ENCODE measurements at regions not wholly inside any gene's neighbourhood (a gene's known extent, or its start where the extent isn't known, plus 50 kb on each side); places are given as distances from the start of the nearest gene placed in this dataset.

DNA sequence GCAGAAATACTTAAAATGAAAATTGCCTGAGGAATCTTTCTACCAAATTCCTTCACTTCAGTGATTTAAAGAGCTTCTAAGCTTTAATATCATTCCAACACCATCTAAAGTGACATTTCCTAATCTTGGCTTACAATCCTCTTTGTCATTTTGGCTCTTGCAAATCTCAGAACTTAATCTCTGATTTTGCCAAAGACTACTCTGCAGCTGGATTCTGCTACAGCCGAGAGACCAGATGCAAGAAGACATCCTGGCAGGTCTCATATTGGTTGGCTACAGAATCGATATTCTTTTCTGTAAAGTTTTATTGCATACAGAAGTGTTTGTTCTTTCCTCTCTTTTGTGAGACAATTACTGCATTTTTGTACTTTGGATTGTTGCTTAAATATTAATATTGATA is 716.5 kb upstream of the LRATD1 start:
- H3K4me3 ChIP-seq (ENCODE audit: low read depth in 1 of 3, low read length in 3 of 3): no peak overlapping the region

GRCh38 chr2:13917958-13918357 is 714.6 kb upstream of the LRATD1 start:
- DNase-seq: no peak
- Histone ChIP-seq H3K9me3 (ENCODE audit: control insufficient read depth in 2 of 2, insufficient read depth in 1 of 2, low read depth in 1 of 2, low read length in 1 of 2) (peaks cover 0 to 7% of the 10 kb centered on the region in 2 donors), H3K36me3 (ENCODE audit: control insufficient read depth in 3 of 3, insufficient read depth in 2 of 3, low read depth in 1 of 3, low read length in 3 of 3) (no peaks in the 10 kb centered on the region), H3K4me3 (ENCODE audit: low read depth in 1 of 3, low read length in 3 of 3) (no peak overlapping the region), H3K4me1 (ENCODE audit: control insufficient read depth in 3 of 3, insufficient read depth in 2 of 3, low read depth in 1 of 3, low read length in 2 of 3) (no peaks in the 10 kb centered on the region), H3K27me3 (ENCODE audit: control insufficient read depth in 3 of 3, insufficient read depth in 3 of 3, low read length in 3 of 3) (no peaks in the 10 kb centered on the region), H3K27ac (ENCODE audit: low read depth in 1 of 3, low read length in 2 of 3) (no peak overlapping the region)
- FAIRE-seq: no peak
- WGBS, 3 donors: 54 to 74% (median 58%) methylated on average over 1 of the region's 1 CpG

More for the DNA sequence above, 716.5 kb upstream of the LRATD1 start:
- Histone ChIP-seq H3K4me1 (ENCODE audit: control insufficient read depth in 3 of 3, insufficient read depth in 2 of 3, low read depth in 1 of 3, low read length in 2 of 3) (no peaks in the 10 kb centered on the region), H3K27ac (ENCODE audit: low read depth in 1 of 3, low read length in 2 of 3) (no peak overlapping the region), H3K36me3 (ENCODE audit: control insufficient read depth in 3 of 3, insufficient read depth in 2 of 3, low read depth in 1 of 3, low read length in 3 of 3) (no peaks in the 10 kb centered on the region), H3K27me3 (ENCODE audit: control insufficient read depth in 3 of 3, insufficient read depth in 3 of 3, low read length in 3 of 3) (no peaks in the 10 kb centered on the region), H3K9me3 (ENCODE audit: control insufficient read depth in 2 of 2, insufficient read depth in 1 of 2, low read depth in 1 of 2, low read length in 1 of 2) (no peaks in the 10 kb centered on the region)
- no peak for DNase-seq
- no peak for FAIRE-seq
- WGBS, 3 donors: 34 to 57% (median 50%) methylated on average over 2 of the region's 2 CpGs

DNA sequence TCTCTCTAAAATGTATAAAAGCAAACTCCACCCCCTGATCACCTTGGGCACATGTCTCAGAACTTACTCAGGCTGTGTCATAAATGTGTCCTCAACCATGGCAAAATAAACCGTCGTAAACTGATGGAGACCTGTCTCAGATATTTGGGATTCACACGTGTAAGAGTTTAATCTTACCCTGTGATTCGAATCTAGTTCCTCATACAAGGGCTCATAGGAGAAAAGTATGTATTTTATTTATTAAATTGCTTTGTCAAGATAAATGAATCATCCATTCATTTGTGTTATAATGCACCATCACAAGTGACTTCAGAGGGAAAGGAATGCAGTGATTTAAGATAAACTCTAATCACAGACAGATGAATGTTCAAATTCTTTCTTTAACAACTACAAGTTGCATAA is 712.5 kb upstream of the LRATD1 start:
- 79 to 86% (median 80%) methylated on average over 4 of the region's 4 CpGs for WGBS, 3 donors
- DNase-seq: no peak
- H3K4me3 ChIP-seq (ENCODE audit: low read depth in 1 of 3, low read length in 3 of 3): no peak overlapping the region
- H3K9me3 ChIP-seq (ENCODE audit: control insufficient read depth in 2 of 2, insufficient read depth in 1 of 2, low read depth in 1 of 2, low read length in 1 of 2): peaks cover 0 to 12% of the 10 kb centered on the region in 2 donors
- no peaks in the 10 kb centered on the region for H3K27me3 ChIP-seq (ENCODE audit: control insufficient read depth in 3 of 3, insufficient read depth in 3 of 3, low read length in 3 of 3)
- no peaks in the 10 kb centered on the region for H3K36me3 ChIP-seq (ENCODE audit: control insufficient read depth in 3 of 3, insufficient read depth in 2 of 3, low read depth in 1 of 3, low read length in 3 of 3)
- no peak for FAIRE-seq
- no peaks in the 10 kb centered on the region for H3K4me1 ChIP-seq (ENCODE audit: control insufficient read depth in 3 of 3, insufficient read depth in 2 of 3, low read depth in 1 of 3, low read length in 2 of 3)
- no peak overlapping the region for H3K27ac ChIP-seq (ENCODE audit: low read depth in 1 of 3, low read length in 2 of 3)

GRCh38 chr2:13921245-13921644 is 711.3 kb upstream of the LRATD1 start:
- no peak overlapping the region for H3K27ac ChIP-seq (ENCODE audit: low read depth in 1 of 3, low read length in 2 of 3)
- WGBS, 3 donors: 55 to 78% (median 75%) methylated on average over 2 of the region's 2 CpGs
- no peak for FAIRE-seq

DNA sequence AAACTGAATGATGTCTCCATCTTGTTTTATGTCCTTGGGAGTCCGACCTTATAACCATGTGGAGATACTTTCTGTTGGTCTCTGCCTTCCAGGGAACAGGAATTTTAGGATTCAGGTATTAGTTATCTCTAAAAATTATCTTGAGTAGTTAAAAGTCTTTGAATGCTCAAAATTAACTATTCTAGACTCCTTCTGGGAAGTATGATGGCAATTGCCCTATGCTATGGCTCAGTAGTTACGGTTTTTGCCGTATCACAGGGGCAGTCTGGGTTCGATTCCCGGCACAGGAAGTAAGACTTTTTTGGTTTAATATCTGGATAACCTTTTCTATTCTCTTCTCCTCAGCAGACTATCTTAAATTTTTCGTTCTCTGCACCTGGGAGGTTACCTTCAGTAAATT is 708.7 kb upstream of the LRATD1 start:
- no peaks in the 10 kb centered on the region for H3K4me1 ChIP-seq (ENCODE audit: control insufficient read depth in 3 of 3, insufficient read depth in 2 of 3, low read depth in 1 of 3, low read length in 2 of 3)
- no peak overlapping the region for H3K27ac ChIP-seq (ENCODE audit: low read depth in 1 of 3, low read length in 2 of 3)
- H3K27me3 ChIP-seq (ENCODE audit: control insufficient read depth in 3 of 3, insufficient read depth in 3 of 3, low read length in 3 of 3): no peaks in the 10 kb centered on the region
- no peaks in the 10 kb centered on the region for H3K36me3 ChIP-seq (ENCODE audit: control insufficient read depth in 3 of 3, insufficient read depth in 2 of 3, low read depth in 1 of 3, low read length in 3 of 3)
- DNase-seq (no peak), FAIRE-seq (no peak)
- peaks cover 0 to 12% of the 10 kb centered on the region in 2 donors for H3K9me3 ChIP-seq (ENCODE audit: control insufficient read depth in 2 of 2, insufficient read depth in 1 of 2, low read depth in 1 of 2, low read length in 1 of 2)
- WGBS, 3 donors: 76 to 86% (median 77%) methylated on average over 6 of the region's 6 CpGs
- no peak overlapping the region for H3K4me3 ChIP-seq (ENCODE audit: low read depth in 1 of 3, low read length in 3 of 3)

More at GRCh38 chr2:13921245-13921644, 711.3 kb upstream of the LRATD1 start:
- Histone ChIP-seq H3K36me3 (ENCODE audit: control insufficient read depth in 3 of 3, insufficient read depth in 2 of 3, low read depth in 1 of 3, low read length in 3 of 3) (no peaks in the 10 kb centered on the region), H3K9me3 (ENCODE audit: control insufficient read depth in 2 of 2, insufficient read depth in 1 of 2, low read depth in 1 of 2, low read length in 1 of 2) (peaks cover 0 to 12% of the 10 kb centered on the region in 2 donors), H3K4me1 (ENCODE audit: control insufficient read depth in 3 of 3, insufficient read depth in 2 of 3, low read depth in 1 of 3, low read length in 2 of 3) (no peaks in the 10 kb centered on the region), H3K27me3 (ENCODE audit: control insufficient read depth in 3 of 3, insufficient read depth in 3 of 3, low read length in 3 of 3) (no peaks in the 10 kb centered on the region), H3K4me3 (ENCODE audit: low read depth in 1 of 3, low read length in 3 of 3) (no peak overlapping the region)
- no peak for DNase-seq

DNA sequence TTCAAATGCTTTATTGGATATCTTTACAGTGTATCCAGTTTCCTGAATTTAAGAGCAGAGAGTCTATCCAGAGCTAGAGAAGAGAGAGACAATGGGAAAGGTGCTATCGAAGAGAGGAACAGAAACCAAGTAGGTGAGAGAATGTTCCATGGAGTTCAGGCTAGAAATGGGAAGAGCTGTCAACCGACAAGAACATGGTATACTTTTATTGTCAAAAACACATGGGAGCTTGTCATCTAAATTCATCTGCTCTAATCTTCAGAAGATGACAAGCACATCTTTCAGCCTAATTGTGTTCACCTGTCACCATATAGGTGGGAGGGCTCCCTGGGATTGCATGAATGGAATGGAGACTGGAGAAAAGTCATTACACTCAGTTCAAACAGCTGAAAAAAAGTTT is 690.4 kb upstream of the LRATD1 start:
- H3K4me1 ChIP-seq (ENCODE audit: control insufficient read depth in 3 of 3, insufficient read depth in 2 of 3, low read depth in 1 of 3, low read length in 2 of 3): no peaks in the 10 kb centered on the region
- H3K27me3 ChIP-seq (ENCODE audit: control insufficient read depth in 3 of 3, insufficient read depth in 3 of 3, low read length in 3 of 3): no peaks in the 10 kb centered on the region
- DNase-seq (no peak), FAIRE-seq (no peak)
- no peaks in the 10 kb centered on the region for H3K9me3 ChIP-seq (ENCODE audit: control insufficient read depth in 2 of 2, insufficient read depth in 1 of 2, low read depth in 1 of 2, low read length in 1 of 2)
- no peak overlapping the region for H3K27ac ChIP-seq (ENCODE audit: low read depth in 1 of 3, low read length in 2 of 3)
- WGBS, 3 donors: 87 to 98% (median 92%) methylated on average over 2 of the region's 2 CpGs
- no peaks in the 10 kb centered on the region for H3K36me3 ChIP-seq (ENCODE audit: control insufficient read depth in 3 of 3, insufficient read depth in 2 of 3, low read depth in 1 of 3, low read length in 3 of 3)
- H3K4me3 ChIP-seq (ENCODE audit: low read depth in 1 of 3, low read length in 3 of 3): no peak overlapping the region

DNA sequence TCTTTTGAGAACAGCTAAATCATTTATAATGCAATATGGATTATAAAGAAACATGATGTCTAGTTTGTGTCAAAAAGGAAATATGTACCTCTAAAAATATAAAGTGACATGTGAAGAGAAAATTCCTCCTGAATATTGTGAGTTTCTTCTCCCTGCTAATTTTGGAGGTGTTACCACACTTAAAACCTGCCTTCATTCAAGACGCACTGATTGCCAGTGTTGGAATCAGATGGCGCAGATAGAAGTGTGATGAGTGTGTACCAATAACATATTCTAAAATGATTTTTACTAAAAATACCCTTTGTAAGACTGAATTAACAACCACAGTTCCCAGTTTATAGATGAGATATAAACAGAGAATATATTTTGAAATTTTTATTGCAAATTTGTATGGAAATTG is 681.8 kb upstream of the LRATD1 start:
- Histone ChIP-seq H3K27me3 (ENCODE audit: control insufficient read depth in 3 of 3, insufficient read depth in 3 of 3, low read length in 3 of 3) (no peaks in the 10 kb centered on the region), H3K4me3 (ENCODE audit: low read depth in 1 of 3, low read length in 3 of 3) (no peak overlapping the region), H3K27ac (ENCODE audit: low read depth in 1 of 3, low read length in 2 of 3) (no peak overlapping the region), H3K9me3 (ENCODE audit: control insufficient read depth in 2 of 2, insufficient read depth in 1 of 2, low read depth in 1 of 2, low read length in 1 of 2) (no peaks in the 10 kb centered on the region), H3K4me1 (ENCODE audit: control insufficient read depth in 3 of 3, insufficient read depth in 2 of 3, low read depth in 1 of 3, low read length in 2 of 3) (no peaks in the 10 kb centered on the region), H3K36me3 (ENCODE audit: control insufficient read depth in 3 of 3, insufficient read depth in 2 of 3, low read depth in 1 of 3, low read length in 3 of 3) (no peaks in the 10 kb centered on the region)
- WGBS, 3 donors: 93 to 96% (median 94%) methylated on average over 2 of the region's 2 CpGs
- FAIRE-seq: no peak
- DNase-seq: no peak

- Histone ChIP-seq H3K27me3 (ENCODE audit: control insufficient read depth in 3 of 3, insufficient read depth in 3 of 3, low read length in 3 of 3) (no peaks in the 10 kb centered on the region), H3K4me3 (ENCODE audit: low read depth in 1 of 3, low read length in 3 of 3) (no peak overlapping the region), H3K9me3 (ENCODE audit: control insufficient read depth in 2 of 2, insufficient read depth in 1 of 2, low read depth in 1 of 2, low read length in 1 of 2) (no peaks in the 10 kb centered on the region), H3K4me1 (ENCODE audit: control insufficient read depth in 3 of 3, insufficient read depth in 2 of 3, low read depth in 1 of 3, low read length in 2 of 3) (no peaks in the 10 kb centered on the region), H3K36me3 (ENCODE audit: control insufficient read depth in 3 of 3, insufficient read depth in 2 of 3, low read depth in 1 of 3, low read length in 3 of 3) (no peaks in the 10 kb centered on the region), H3K27ac (ENCODE audit: low read depth in 1 of 3, low read length in 2 of 3) (no peak overlapping the region)
- no peak for DNase-seq
- FAIRE-seq: no peak
- WGBS, 3 donors: 51 to 73% (median 57%) methylated on average over 2 of the region's 2 CpGs
Measured at GRCh38 chr2:13968811-13969210, 663.7 kb upstream of the LRATD1 start.

DNA sequence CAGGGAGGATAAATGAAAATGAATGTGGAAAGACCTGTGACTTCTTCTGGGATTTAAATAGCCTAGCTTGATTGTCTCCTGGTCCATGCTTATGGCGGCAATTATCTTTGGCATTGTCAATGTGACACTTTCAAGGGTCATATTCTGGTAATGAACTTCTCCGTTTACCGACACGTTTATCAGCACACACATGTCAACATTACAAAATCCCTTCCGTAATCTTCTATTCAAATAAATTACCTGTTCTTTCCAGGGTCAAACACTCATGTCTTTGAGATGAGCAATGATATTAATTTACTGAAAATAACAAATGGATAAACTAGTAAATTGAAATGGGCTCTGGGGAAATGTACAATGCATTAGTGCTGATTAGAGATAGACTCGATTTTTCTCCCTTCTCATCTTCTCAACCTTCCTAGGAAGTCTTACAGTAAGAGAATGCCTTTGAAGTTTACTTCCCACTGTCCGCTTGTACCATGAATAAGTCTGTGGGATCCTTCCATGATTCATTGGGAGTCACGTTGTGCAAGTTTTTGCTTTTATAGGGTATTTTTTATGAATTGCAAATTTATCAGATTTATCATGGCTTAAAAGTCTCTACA is 646.3 kb upstream of the LRATD1 start:
- Histone ChIP-seq H3K9me3 (ENCODE audit: control insufficient read depth in 2 of 2, insufficient read depth in 1 of 2, low read depth in 1 of 2, low read length in 1 of 2) (peaks cover 0 to 1% of the 10 kb centered on the region in 2 donors), H3K36me3 (ENCODE audit: control insufficient read depth in 3 of 3, insufficient read depth in 2 of 3, low read depth in 1 of 3, low read length in 3 of 3) (no peaks in the 10 kb centered on the region), H3K27ac (ENCODE audit: low read depth in 1 of 3, low read length in 2 of 3) (no peak overlapping the region), H3K4me1 (ENCODE audit: control insufficient read depth in 3 of 3, insufficient read depth in 2 of 3, low read depth in 1 of 3, low read length in 2 of 3) (no peaks in the 10 kb centered on the region), H3K27me3 (ENCODE audit: control insufficient read depth in 3 of 3, insufficient read depth in 3 of 3, low read length in 3 of 3) (no peaks in the 10 kb centered on the region), H3K4me3 (ENCODE audit: low read depth in 1 of 3, low read length in 3 of 3) (no peak overlapping the region)
- WGBS, 3 donors: 60 to 75% (median 68%) methylated on average over 8 of the region's 8 CpGs
- no peak for DNase-seq
- FAIRE-seq: no peak
